ENCODE measurements at regions not wholly inside any gene's neighbourhood (a gene's known extent, or its start where the extent isn't known, plus 50 kb on each side); places are given as distances from the start of the nearest gene placed in this dataset.

GRCh38 chr4:188552741-188553275, 413.6 kb downstream of the TRIML1 start (continued):
- TF ChIP-seq, protein P1, sequence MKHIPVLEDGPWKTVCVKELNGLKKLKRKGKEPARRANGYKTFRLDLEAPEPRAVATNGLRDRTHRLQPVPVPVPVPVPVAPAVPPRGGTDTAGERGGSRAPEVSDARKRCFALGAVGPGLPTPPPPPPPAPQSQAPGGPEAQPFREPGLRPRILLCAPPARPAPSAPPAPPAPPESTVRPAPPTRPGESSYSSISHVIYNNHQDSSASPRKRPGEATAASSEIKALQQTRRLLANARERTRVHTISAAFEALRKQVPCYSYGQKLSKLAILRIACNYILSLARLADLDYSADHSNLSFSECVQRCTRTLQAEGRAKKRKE (CRISPR knock-in tag; IDR thresholded peaks at IDR 0.05; ENCODE audit: low read depth), result no peak
- TF ChIP-seq, protein P2, sequence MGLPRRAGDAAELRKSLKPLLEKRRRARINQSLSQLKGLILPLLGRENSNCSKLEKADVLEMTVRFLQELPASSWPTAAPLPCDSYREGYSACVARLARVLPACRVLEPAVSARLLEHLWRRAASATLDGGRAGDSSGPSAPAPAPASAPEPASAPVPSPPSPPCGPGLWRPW (IDR thresholded peaks at IDR 0.05), result no peak
- no peak for TF ChIP-seq NFE2L2 (conservative IDR thresholded peaks at IDR 0.05; ENCODE audit: low read length)

DNA sequence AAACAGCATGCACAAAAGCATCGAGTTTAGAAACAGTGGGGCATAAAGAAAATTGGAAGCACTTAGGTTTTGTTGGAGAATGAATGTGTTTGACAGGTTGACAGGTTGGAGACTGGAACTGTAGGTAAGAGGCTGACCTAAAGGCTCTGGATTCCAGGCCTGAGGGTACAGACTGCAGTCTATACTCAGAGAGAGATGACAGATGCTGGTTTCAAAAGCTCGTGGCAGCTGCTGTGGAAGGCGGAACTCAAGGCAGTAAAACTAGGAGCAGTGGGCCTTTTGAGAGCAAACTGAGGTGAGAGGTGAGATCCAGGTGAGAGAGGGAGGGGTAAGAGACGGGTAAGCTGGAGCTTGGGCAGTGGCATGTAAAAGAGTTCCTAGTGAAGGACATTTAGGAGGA, 415.2 kb downstream of the TRIML1 start:
- no peak for DNase-seq (ENCODE audit: low read depth in 1 of 2, low spot score in 1 of 2)
- ChIA-PET CTCF (no interaction called here), POLR2A (no interaction called here)
- ATAC-seq, result no peak
- no peak for TF ChIP-seq CBX2 (IDR thresholded peaks at IDR 0.05; ENCODE audit: borderline replicate concordance, low read depth)
- TF ChIP-seq POLR2AphosphoS2 (conservative IDR thresholded peaks at IDR 0.05; ENCODE audit: low read length), result no peak
- TF ChIP-seq, protein P1 (CRISPR knock-in tag; IDR thresholded peaks at IDR 0.05; ENCODE audit: low read depth), result no peak
- TF ChIP-seq SREBF2 (IDR thresholded peaks at IDR 0.05), result no peak
- no peak for TF ChIP-seq FOSL2 (IDR thresholded peaks at IDR 0.05)
- no peak for TF ChIP-seq FOSL2 (CRISPR knock-in tag; IDR thresholded peaks at IDR 0.05)
- TF ChIP-seq PHF8 (IDR thresholded peaks at IDR 0.05; ENCODE audit: borderline replicate concordance, low read depth), result no peak
- TF ChIP-seq MYC (IDR thresholded peaks at IDR 0.05; ENCODE audit: borderline replicate concordance, low read length), result no peak
- TF ChIP-seq KDM5A (IDR thresholded peaks at IDR 0.05), result no peak
- no peak for TF ChIP-seq RFX5 (IDR thresholded peaks at IDR 0.05)
- TF ChIP-seq, protein P3, sequence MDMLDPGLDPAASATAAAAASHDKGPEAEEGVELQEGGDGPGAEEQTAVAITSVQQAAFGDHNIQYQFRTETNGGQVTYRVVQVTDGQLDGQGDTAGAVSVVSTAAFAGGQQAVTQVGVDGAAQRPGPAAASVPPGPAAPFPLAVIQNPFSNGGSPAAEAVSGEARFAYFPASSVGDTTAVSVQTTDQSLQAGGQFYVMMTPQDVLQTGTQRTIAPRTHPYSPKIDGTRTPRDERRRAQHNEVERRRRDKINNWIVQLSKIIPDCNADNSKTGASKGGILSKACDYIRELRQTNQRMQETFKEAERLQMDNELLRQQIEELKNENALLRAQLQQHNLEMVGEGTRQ (IDR thresholded peaks at IDR 0.05), result no peak
- no peak for TF ChIP-seq EP300 (IDR thresholded peaks at IDR 0.05)
- no peak for TF ChIP-seq POLR2A (IDR thresholded peaks at IDR 0.05; ENCODE audit: low read length)
- no peak for TF ChIP-seq RNF2 (IDR thresholded peaks at IDR 0.05; ENCODE audit: borderline replicate concordance, low read depth)
- TF ChIP-seq HOXB13 (CRISPR knock-in tag; IDR thresholded peaks at IDR 0.05; ENCODE audit: low read depth), result no peak
- no peak for TF ChIP-seq CBX8 (IDR thresholded peaks at IDR 0.05)
- no peak for TF ChIP-seq EHMT2 (IDR thresholded peaks at IDR 0.05; ENCODE audit: low read depth)
- no peak for TF ChIP-seq ESRRA (IDR thresholded peaks at IDR 0.05; ENCODE audit: borderline replicate concordance, low read length)
- no peak for TF ChIP-seq JUNB (IDR thresholded peaks at IDR 0.05)
- no peak for TF ChIP-seq CHD4 (IDR thresholded peaks at IDR 0.05; ENCODE audit: borderline replicate concordance)
- TF ChIP-seq CTCF (IDR thresholded peaks at IDR 0.05), result no peak
- 64% methylated on average over 4 of the region's 4 CpGs for WGBS (ENCODE audit: missing lambda C conversion rate)
- no peak overlapping the region for H3K4me3 ChIP-seq
- H3K4me2 ChIP-seq, result no peak overlapping the region
- no peak overlapping the region for H3K27ac ChIP-seq
- FAIRE-seq, result no peak
- H3K4me1 ChIP-seq, result no peaks in the 10 kb centered on the region
- no peaks in the 10 kb centered on the region for H3K9me3 ChIP-seq

DNA sequence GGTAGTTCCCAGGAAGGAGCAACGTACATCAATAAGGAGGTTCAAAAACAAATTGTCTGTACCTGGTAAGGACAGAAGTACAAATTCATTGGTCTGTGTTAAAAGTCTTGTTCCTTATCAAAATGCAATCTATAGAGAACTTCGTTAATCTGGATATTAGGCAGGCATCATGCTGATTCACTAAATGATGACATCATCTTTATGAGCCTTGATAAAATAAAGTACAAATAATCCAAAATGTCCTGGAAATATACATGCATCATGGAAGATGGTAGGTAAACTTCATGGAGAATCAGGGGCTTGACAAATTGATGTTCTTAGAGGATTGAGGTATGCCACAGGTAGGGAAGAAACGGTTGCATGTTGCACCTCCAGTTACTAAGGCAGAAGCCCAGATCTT, 433.9 kb downstream of the TRIML1 start:
- no peaks in the 10 kb centered on the region for H3K9me3 ChIP-seq
- H3K27ac ChIP-seq, result no peak overlapping the region
- ChIA-PET CTCF (no interaction called here), POLR2A (no interaction called here)
- 83% methylated on average over 3 of the region's 3 CpGs for WGBS (ENCODE audit: missing lambda C conversion rate)
- no peaks in the 10 kb centered on the region for H3K4me1 ChIP-seq
- no peak for FAIRE-seq
- DNase-seq (ENCODE audit: low read depth in 1 of 2, low spot score in 1 of 2), result no peak
- ATAC-seq, result no peak
- TF ChIP-seq FOXS1 (CRISPR knock-in tag; IDR thresholded peaks at IDR 0.05), result no peak
- no peak overlapping the region for H3K4me3 ChIP-seq
- no peak overlapping the region for H3K4me2 ChIP-seq

Data from A549 (cell line).